ENCODE measurements at regions not wholly inside any gene's neighbourhood (a gene's known extent, or its start where the extent isn't known, plus 50 kb on each side); places are given as distances from the start of the nearest gene placed in this dataset.

DNA sequence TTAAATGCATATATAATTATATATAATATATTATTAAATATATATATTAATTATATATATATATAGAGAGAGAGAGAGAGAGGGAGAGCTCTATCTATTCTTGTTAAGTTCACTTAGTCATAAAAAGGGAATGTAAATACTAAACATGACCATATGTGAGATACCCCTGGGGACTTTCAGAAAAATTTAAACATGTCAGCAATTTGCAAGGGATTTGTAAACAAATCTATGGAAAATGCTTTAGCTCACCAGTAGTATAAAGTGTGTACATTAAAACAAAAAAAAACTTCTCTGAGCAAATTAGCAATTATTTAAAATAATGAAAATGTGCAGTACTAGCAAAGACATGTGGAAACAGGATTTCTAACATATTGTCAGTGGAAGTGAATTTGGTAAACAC is 1755.5 kb downstream of the PCDH19 start:
- H3K4me1 ChIP-seq (ENCODE audit: control insufficient read depth, extremely low read depth, insufficient read depth, low read length), result no peaks in the 10 kb centered on the region
- FAIRE-seq, result no peak
- H3K27ac ChIP-seq (ENCODE audit: control insufficient read depth, insufficient read depth, low read length), result no peak overlapping the region
- no peaks in the 10 kb centered on the region for H3K36me3 ChIP-seq (ENCODE audit: control insufficient read depth in 2 of 2, extremely low read depth in 1 of 2, insufficient read depth in 2 of 2, low read length in 2 of 2)
- no peak for DNase-seq (ENCODE audit: low read depth, low spot score)
- TF ChIP-seq, protein P1, sequence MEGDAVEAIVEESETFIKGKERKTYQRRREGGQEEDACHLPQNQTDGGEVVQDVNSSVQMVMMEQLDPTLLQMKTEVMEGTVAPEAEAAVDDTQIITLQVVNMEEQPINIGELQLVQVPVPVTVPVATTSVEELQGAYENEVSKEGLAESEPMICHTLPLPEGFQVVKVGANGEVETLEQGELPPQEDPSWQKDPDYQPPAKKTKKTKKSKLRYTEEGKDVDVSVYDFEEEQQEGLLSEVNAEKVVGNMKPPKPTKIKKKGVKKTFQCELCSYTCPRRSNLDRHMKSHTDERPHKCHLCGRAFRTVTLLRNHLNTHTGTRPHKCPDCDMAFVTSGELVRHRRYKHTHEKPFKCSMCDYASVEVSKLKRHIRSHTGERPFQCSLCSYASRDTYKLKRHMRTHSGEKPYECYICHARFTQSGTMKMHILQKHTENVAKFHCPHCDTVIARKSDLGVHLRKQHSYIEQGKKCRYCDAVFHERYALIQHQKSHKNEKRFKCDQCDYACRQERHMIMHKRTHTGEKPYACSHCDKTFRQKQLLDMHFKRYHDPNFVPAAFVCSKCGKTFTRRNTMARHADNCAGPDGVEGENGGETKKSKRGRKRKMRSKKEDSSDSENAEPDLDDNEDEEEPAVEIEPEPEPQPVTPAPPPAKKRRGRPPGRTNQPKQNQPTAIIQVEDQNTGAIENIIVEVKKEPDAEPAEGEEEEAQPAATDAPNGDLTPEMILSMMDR (optimal IDR thresholded peaks at IDR 0.05 in 1 of 3, IDR thresholded peaks at IDR 0.05 in 1 of 3, conservative IDR thresholded peaks at IDR 0.05 in 1 of 3; ENCODE audit: extremely low read depth in 1 of 3, insufficient read depth in 2 of 3, low read length in 3 of 3), result no peak
- TF ChIP-seq EZH2 (IDR thresholded peaks at IDR 0.05; ENCODE audit: low read length), result no peak
- H3K4me3 ChIP-seq (ENCODE audit: control insufficient read depth in 2 of 3, extremely low read depth in 1 of 3, insufficient read depth in 2 of 3, low read depth in 1 of 3, low read length in 3 of 3), result no peak overlapping the region
- H3K27me3 ChIP-seq (ENCODE audit: control insufficient read depth, extremely low read depth, insufficient read depth, low read length), result no peaks in the 10 kb centered on the region
- H3K9me3 ChIP-seq (ENCODE audit: control insufficient read depth, low read depth, low read length), result no peaks in the 10 kb centered on the region
- H3K9ac ChIP-seq (ENCODE audit: control insufficient read depth, extremely low read depth, insufficient read depth, low read length), result no peak overlapping the region
- no peaks in the 10 kb centered on the region for H3K79me2 ChIP-seq (ENCODE audit: control insufficient read depth, insufficient read depth, low read length)
- H4K20me1 ChIP-seq (ENCODE audit: control insufficient read depth, extremely low read depth, insufficient read depth, low read length), result no peaks in the 10 kb centered on the region
- dilution Hi-C loops (cut with MboI; ENCODE audit: extremely low pct_ligation_motif_present, low sequenced_read_pairs), result no loop called here
- no peak overlapping the region for H3K4me2 ChIP-seq (ENCODE audit: control insufficient read depth, extremely low read depth, insufficient read depth, low read depth, low read length)
- H3K9me1 ChIP-seq (ENCODE audit: control insufficient read depth, extremely low read depth, insufficient read depth, low read length), result no peaks in the 10 kb centered on the region
- no peak overlapping the region for H2AFZ ChIP-seq (ENCODE audit: control insufficient read depth, low read length)

Small RNAs in the stretch of these regions (small RNA-seq; reads per million reads assigned to genes)
- 0 reads per million in 3 experiments for gene AL357312.1 (ENCODE audit: insufficient read length in 3 of 3, low read depth in 3 of 3, low replicate concordance in 1 of 3)

All from keratinocyte (primary cell).